Tongue (tissue), 1 donor: ENCODE measurements at regions not wholly inside any gene's neighbourhood (a gene's known extent, or its start where the extent isn't known, plus 50 kb on each side); places are given as distances from the start of the nearest gene placed in this dataset.
"Not testable (repeated sequence)": the region's sequence is repeated elsewhere in the genome, so short reads cannot be mapped to it uniquely, and the experiment has no call there.

Experiments
- DNase-seq: peaks from one replicate; pipeline ENCODE4 v3.0.0-alpha.2; 2015

GRCh38 chr12:29944269-29945000 lies 160.7 kb upstream of the TMTC1 start:
- no peak for DNase-seq

GRCh38 chr12:29943683-29944082 lies 159.9 kb upstream of the TMTC1 start:
- DNase-seq, result no peak

GRCh38 chr12:29940811-29941210 lies 157.1 kb upstream of the TMTC1 start:
- DNase-seq, result no peak

- DNase-seq, result peak; percentile 26
Observed at GRCh38 chr12:29930503-29930902, 146.8 kb upstream of the TMTC1 start.

GRCh38 chr12:29929295-29929694 lies 145.6 kb upstream of the TMTC1 start:
- DNase-seq, result no peak

- no peak for DNase-seq
Observed at GRCh38 chr12:29921307-29921706, 137.6 kb upstream of the TMTC1 start.

GRCh38 chr12:29908157-29908556 lies 124.4 kb upstream of the TMTC1 start:
- no peak for DNase-seq

GRCh38 chr12:29907461-29907860 lies 123.7 kb upstream of the TMTC1 start:
- no peak for DNase-seq

- no peak for DNase-seq
Observed at GRCh38 chr12:29902043-29902442, 118.3 kb upstream of the TMTC1 start.

- no peak for DNase-seq
Observed at GRCh38 chr12:29901585-29901984, 117.8 kb upstream of the TMTC1 start.

GRCh38 chr12:29899212-29899931 lies 115.6 kb upstream of the TMTC1 start:
- no peak for DNase-seq

GRCh38 chr12:29895966-29896365 lies 112.2 kb upstream of the TMTC1 start:
- DNase-seq, result no peak

- DNase-seq, result no peak
Observed at GRCh38 chr12:29893002-29893401, 109.3 kb upstream of the TMTC1 start.

- DNase-seq, result no peak
Observed at GRCh38 chr12:29891792-29892191, 108.0 kb upstream of the TMTC1 start.

- peak; percentile 59 for DNase-seq
Observed at GRCh38 chr12:29889737-29890136, 106.0 kb upstream of the TMTC1 start.

- no peak for DNase-seq
Observed at GRCh38 chr12:29888777-29889176, 105.0 kb upstream of the TMTC1 start.

GRCh38 chr12:29884957-29885356 lies 101.2 kb upstream of the TMTC1 start:
- DNase-seq, result not testable (repeated sequence)

GRCh38 chr12:29883941-29884554 lies 100.3 kb upstream of the TMTC1 start:
- DNase-seq, result peak; percentile 70

- DNase-seq, result peak; percentile 37
Observed at GRCh38 chr12:29883525-29883924, 99.8 kb upstream of the TMTC1 start.

GRCh38 chr12:29882846-29883245 lies 99.1 kb upstream of the TMTC1 start:
- peak; percentile 90 for DNase-seq

GRCh38 chr12:29880987-29881386 lies 97.2 kb upstream of the TMTC1 start:
- no peak for DNase-seq

GRCh38 chr12:29879606-29880308 lies 96.0 kb upstream of the TMTC1 start:
- peak; percentile 14 for DNase-seq

- DNase-seq, result peak; percentile 52
Observed at GRCh38 chr12:29869946-29870345, 86.2 kb upstream of the TMTC1 start.
